A673 (cell line): ENCODE measurements at regions not wholly inside any gene's neighbourhood (a gene's known extent, or its start where the extent isn't known, plus 50 kb on each side); places are given as distances from the start of the nearest gene placed in this dataset.

Source experiments
- CTCF ChIP-seq: fragments of 300-800, 200-600 bp; sonication (generic); conservative IDR thresholded peaks from 2 replicates; pipeline ENCODE4 v1.5.1; 2017; ENCODE audit warnings: low read depth, mild to moderate bottlenecking, antibody characterized with exemption, low read length, moderate library complexity, mixed read lengths
- EZH2 ChIP-seq: fragments of 200-600 bp; sonication (generic); IDR thresholded peaks from 2 replicates; pipeline ENCODE4 v1.6.1; 2017; ENCODE audit warnings: borderline replicate concordance, low read depth, mild to moderate bottlenecking, mixed read lengths, antibody characterized with exemption, low read length; ENCODE audit not compliant: poor library complexity, severe bottlenecking

GRCh38 chr4:155268821-155269220 lies 60.4 kb downstream of the NPY2R start:
- TF ChIP-seq EZH2, result no peak
- TF ChIP-seq CTCF, result no peak
